H1 (cell line): ENCODE measurements at regions not wholly inside any gene's neighbourhood (a gene's known extent, or its start where the extent isn't known, plus 50 kb on each side); places are given as distances from the start of the nearest gene placed in this dataset.

Experiments
- EZH2 ChIP-seq: fragments of 200-600 bp; sonication (generic); IDR thresholded peaks from 2 replicates; pipeline ENCODE4 v1.7.1; 2012; ENCODE audit warnings: low read depth, mild to moderate bottlenecking, moderate library complexity, low read length, inconsistent platforms; ENCODE audit not compliant: severe bottlenecking
- POLR2A ChIP-seq, 2 experiments: IDR thresholded peaks; 1 replicate in 1 of 2; 2 replicates in 1 of 2; pipeline ENCODE4 v1.6.1; 2011; ENCODE audit warnings: low read depth in 2 of 2, low read length in 2 of 2, mild to moderate bottlenecking in 2 of 2; ENCODE audit errors: control extremely low read depth in 1 of 2
- TF ChIP-seq, protein P1 (sequence below), 3 experiments: IDR thresholded peaks; 1 replicate in 2 of 3; 2 replicates in 1 of 3; pipeline versions ENCODE4 v1.5.1 to v1.6.1; 2011; ENCODE audit warnings: low read length in 3 of 3, mild to moderate bottlenecking in 3 of 3, inconsistent platforms in 2 of 3, low read depth in 1 of 3, moderate library complexity in 1 of 3; ENCODE audit not compliant: insufficient read depth in 1 of 3; ENCODE audit errors: control extremely low read depth in 1 of 3

DNA sequence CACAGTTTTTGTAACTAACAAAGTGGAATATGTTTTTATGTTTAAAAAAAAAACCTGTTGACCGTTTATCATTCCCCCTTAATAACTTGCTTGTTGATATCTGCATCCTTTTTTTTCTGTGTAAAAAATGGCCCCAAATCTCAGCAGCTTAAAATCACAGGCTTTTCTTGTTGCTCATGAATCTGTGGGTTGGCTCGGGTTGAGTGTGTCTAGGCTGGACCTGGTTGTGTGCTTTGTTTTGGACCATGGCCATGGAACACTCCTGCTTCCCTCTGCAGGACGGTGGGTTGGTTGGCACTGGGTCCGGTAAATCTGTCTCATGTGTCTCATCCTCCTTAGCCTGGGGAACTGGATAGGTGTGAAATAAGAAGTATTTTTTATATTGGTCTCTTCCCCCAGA lies 139.0 kb upstream of the LINC00305 start:
- TF ChIP-seq EZH2 (no peak), POLR2A (IDR thresholded peaks at IDR 0.05; ENCODE audit: control extremely low read depth in 1 of 2, low read depth in 2 of 2, low read length in 2 of 2) (no peak)
- TF ChIP-seq, protein P1, sequence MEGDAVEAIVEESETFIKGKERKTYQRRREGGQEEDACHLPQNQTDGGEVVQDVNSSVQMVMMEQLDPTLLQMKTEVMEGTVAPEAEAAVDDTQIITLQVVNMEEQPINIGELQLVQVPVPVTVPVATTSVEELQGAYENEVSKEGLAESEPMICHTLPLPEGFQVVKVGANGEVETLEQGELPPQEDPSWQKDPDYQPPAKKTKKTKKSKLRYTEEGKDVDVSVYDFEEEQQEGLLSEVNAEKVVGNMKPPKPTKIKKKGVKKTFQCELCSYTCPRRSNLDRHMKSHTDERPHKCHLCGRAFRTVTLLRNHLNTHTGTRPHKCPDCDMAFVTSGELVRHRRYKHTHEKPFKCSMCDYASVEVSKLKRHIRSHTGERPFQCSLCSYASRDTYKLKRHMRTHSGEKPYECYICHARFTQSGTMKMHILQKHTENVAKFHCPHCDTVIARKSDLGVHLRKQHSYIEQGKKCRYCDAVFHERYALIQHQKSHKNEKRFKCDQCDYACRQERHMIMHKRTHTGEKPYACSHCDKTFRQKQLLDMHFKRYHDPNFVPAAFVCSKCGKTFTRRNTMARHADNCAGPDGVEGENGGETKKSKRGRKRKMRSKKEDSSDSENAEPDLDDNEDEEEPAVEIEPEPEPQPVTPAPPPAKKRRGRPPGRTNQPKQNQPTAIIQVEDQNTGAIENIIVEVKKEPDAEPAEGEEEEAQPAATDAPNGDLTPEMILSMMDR (IDR thresholded peaks at IDR 0.05; ENCODE audit: control extremely low read depth in 1 of 3, insufficient read depth in 1 of 3, low read depth in 1 of 3, low read length in 3 of 3): no peak
